ENCODE measurements at regions not wholly inside any gene's neighbourhood (a gene's known extent, or its start where the extent isn't known, plus 50 kb on each side); places are given as distances from the start of the nearest gene placed in this dataset.
"Not testable (repeated sequence)": the region's sequence is repeated elsewhere in the genome, so short reads cannot be mapped to it uniquely, and the experiment has no call there.

DNA sequence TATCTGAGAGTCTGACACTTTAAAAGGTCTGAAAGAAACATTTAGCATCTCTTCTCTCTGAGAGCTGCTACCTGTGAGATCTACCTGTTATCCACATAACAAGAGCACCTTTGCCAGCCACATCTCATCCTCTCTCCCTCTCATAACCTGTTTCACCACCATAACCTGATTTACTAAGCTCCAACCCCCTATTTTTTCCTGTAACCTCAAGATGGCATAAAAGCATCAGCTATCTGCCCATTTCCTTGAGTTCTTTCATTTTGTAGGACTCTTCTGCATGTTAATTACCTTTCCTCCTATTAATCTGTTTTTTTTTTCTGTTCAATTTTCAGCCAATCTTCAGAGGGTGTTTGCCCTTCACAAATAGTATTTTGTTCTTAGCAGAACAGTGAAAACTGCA, 136.5 kb upstream of the KCNK1 start:
- no peak for DNase-seq (ENCODE audit: low spot score)

DNA sequence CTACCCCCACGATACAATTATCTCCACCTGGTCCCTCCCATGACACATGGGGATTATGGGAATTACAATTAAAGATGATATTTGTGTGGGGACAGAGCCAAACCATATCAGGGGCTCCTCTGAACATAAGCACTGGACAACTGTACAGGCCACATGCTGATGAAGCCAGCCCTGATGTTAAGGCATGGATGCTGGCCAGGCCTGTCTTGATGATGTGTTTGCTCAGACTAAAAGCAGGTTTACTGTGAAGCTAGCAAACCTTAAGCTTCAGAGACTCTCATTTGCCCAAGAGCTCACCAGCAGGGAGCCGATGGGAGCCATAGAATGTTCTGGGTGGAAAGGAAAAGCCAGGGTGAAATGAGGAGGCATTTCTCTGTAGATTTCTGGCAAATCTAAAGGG, 135.3 kb upstream of the KCNK1 start:
- no peak for DNase-seq (ENCODE audit: low spot score)

DNA sequence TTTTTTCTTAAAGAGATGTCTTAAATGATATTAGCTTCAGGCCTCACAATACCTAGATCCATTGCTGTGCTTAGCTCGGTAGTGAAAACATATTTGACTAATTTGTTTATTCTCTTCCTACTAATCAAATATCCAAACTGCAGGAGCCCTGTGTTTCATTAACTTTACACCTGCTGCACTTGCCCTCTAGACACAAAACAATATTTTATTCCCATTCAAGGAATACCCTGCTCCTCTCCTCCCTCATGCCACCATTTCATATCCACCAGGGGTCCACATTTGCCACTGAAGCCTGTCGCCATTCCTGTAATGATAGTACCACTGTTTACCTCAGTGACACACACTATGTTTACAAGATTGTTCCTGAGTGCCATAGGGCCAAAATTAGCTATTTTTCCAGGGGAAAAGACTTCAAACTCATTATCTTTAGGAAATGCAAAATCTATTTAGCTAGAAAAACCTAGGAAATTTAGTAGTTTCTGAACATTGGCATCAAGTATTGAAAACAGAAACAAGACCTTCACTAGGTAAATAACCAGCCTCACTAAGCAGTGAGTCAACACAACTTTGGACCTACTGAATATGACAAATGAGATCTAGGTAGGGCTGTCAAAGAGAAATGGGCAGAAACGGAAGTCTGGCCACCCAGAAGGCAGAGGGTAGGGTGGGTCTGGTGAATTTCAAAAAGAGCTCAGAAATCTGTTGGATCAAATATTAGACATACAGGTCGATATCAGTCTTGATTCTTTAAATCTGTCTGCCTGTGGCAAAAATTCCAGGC, 134.6 kb upstream of the KCNK1 start:
- no peak for DNase-seq (ENCODE audit: low spot score)

DNA sequence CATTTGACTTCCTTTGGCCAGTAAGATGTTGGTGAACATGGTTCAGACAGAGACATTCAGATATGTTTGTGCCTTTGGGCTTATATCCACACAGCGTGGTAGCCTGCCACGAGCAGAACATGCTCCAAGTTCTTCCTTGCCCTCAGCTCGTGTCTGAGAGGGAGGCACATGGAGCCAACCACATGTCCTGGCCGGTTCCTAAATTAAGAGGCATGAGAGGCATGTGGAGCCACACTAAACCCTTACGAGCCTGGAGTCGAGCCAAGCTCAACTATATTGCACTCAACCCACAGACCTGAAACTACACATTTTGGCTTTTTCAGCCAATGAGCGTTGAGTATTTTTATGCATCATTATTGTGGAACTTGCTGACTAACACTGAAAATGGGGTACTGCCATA, 133.7 kb upstream of the KCNK1 start:
- no peak for DNase-seq (ENCODE audit: low spot score)

DNA sequence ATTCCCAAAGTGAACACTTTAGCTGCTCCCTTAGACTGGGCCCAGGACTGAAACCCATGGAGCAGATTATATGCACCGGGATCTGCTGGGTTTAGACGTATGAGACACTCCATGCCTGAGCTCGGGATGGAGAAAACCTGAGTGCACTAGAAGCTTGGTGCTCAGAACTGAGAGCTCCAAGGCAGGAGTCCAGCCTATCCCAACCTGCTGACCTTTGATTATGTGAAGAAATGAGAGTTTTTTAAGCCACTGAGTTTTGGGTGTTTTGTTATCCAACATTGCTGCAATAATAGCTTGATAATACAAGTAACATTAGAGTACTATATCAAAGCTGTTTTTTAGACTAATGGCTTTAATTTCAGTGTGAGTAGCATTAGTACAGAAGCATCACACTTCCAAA, 131.5 kb upstream of the KCNK1 start:
- no peak for DNase-seq (ENCODE audit: low spot score)

DNA sequence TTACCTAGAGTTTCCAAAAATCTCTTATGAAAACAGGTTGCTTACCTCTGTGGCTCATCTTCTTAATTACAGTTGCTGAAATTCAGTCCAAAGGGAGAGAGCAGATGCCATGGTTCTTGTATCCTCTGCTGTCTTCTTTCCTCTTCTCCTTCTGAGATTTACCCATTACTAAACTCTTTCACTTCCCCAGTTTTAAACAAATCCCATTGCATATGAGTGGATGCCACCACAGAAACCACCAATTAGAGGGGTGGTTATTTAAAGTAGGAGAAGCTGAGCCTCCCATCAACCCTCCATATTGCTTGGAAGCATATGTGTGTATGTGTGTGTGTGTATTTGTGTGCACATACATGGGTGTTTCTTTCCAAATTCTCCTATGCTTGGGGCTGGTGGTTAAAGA, 128.5 kb upstream of the KCNK1 start:
- DNase-seq (ENCODE audit: low spot score), result no peak

DNA sequence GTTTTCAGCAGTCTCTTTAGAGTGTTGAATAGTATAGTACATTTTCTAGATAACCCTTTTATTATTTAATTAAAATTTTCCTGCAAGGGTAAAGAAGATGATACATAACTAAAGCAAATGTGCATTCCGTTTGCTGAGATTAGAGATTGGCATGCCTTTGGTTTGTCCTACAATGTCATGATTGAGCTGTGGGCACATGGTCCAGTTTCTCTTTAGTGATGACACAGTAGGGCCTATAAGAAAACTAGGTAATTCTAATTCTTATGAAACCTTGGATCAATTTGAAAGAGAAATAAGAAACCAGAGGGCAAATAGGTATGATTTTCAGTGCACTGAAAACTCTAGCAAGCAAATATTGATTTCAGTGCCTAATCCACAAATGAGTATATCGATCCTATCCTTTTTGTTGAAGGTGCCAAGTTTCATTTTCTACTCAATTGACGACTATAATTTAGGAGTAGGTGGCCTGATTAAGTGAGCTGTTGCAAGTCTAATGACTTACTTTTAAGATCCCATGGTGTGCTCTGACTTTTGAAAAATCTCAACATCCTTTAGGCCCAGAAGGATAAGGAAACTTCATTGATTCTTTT, 128.0 kb upstream of the KCNK1 start:
- no peak for DNase-seq (ENCODE audit: low spot score)

DNA sequence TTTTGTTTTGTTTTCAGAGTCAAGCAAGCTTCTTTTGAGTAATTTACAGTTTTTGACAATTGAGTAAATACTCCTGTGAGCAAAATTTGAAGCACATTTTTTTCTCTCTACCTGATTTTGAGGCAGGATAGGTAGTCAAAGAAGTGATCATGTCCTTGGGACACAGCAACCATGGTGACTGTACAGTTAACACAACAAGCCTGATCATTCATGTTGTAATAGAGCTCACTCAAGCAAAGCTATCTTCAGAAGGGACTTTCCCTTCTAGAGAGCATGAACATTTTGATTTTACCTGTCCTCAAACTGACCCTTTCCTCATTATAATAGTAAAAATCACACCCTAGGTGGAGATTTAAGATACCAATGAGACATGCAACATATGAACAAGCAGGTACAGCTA, 126.5 kb upstream of the KCNK1 start:
- no peak for DNase-seq (ENCODE audit: low spot score)

DNA sequence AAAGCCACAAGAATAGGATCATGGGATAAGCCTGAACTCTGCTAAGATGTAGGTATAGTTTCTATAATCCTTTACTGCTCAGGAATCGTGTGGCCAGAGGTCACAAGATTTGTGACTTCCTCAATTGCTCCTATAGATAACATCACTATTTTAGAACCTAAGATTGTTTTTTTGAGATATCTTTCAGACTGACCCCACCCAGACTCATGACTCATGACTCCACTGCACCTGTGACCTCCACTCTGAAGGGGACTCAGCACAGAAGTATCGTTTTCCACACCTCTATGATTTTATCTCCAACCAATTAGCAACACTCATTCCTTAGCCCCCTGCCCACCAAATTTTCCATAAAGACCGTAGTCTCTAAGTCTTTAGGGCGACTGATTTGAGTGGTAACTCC, 124.5 kb upstream of the KCNK1 start:
- DNase-seq (ENCODE audit: low spot score), result no peak

DNA sequence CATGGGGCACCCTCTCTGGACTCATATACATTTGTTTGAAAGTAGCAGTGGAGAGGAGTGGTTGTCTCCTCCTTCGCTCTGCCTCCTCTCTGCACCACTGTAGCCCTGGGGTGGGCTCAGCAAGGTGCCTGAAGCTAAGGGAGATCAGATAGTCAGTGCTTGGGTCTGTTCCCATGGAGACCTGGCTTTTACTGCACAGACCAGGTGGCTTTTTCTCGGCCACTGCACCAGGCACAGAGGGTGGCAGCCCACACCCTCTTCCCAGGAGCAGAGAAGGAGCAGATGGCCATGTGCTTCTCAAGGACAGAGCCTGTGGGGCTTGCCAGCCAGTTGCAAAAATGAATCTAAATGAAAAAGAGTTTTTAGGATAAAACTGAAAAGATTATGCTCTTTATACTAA, 123.4 kb upstream of the KCNK1 start:
- no peak for DNase-seq (ENCODE audit: low spot score)

DNA sequence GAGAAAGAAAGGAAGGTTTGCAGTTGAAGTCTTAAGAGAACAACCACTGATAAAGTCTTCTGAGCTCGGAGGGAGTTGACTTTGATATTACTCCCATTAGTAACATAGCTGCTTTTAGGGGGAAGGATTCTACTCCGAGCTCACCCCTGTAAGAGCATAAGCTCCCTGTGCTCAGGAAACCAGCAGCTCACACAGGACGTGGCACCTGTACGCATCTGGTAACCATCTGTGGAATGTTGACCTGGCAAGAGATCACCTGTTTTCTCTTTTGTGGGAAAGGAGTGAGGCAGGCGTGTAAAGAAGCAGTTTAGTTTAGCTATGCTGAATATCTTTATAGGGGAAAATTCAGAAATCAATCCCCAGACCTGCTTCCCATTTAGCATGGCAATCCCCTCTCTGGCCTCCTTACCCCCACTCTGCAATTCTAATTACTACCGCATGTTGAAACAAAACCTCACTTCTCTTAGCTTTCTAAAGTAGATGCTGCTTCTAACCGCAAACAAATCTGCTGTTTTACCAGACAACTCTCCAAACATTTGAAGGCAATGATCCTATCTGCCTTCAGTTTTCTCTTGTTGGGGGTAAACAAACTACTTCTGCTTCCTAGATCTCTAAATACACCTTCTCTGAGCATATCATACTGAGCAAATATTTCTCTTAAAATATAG, 121.8 kb upstream of the KCNK1 start:
- DNase-seq (ENCODE audit: low spot score), result no peak

DNA sequence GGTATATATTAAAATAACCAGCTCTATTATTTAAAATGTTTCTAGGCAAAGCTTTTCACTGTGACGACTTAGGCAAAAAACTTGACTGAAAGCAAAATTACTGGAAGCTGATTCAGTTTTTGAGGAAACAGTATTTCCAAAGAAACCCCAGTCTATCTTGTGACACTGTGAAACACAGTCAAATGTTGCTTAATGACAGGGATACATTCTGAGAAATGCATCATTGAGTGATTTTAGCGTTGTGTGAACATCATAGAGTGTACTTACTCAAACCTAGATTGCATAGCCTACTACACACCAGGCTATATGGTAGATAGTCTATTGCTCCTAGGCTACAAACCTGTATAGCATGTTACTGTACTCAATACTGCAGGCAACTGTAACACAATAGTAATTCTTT, 116.9 kb upstream of the KCNK1 start:
- DNase-seq (ENCODE audit: low spot score), result no peak

DNA sequence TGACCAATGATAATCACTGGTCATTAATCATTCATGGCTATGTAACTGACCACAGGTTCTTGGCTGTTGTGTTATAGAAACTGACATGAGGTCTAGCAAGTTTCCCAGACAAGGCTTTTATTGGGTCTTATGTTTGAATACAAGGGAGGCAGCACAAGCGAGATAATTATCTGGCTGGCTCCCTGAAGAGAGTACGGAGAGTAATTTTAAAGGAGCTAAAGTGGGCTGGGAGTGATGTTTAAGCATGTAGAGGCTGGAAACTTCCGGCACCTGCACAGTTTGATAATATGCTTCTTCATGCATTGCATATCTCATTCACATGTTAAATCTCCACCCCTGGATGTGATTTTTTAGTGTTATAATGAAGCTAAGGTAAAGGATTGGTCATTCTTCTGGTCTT, 116.2 kb upstream of the KCNK1 start:
- DNase-seq (ENCODE audit: low spot score), result no peak

DNA sequence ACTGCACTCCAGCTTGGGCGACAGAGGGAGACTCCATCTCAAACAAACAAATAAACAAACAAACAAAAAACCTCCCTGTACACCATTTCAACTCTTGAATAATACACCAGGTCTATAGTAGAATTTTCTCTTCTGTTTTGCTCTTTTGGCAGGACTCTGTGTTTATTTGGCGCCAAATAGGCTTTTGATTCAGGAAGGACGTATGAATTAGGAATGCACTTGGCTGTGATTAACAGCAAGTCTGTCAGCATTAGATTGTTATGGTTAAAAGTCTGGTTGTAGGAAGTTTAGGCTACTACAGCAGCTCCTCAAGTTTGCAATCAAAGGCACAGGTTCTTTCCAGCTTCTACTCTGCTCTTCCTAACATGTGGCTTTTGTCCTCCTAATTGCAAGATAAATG, 113.8 kb upstream of the KCNK1 start:
- no peak for DNase-seq (ENCODE audit: low spot score)

DNA sequence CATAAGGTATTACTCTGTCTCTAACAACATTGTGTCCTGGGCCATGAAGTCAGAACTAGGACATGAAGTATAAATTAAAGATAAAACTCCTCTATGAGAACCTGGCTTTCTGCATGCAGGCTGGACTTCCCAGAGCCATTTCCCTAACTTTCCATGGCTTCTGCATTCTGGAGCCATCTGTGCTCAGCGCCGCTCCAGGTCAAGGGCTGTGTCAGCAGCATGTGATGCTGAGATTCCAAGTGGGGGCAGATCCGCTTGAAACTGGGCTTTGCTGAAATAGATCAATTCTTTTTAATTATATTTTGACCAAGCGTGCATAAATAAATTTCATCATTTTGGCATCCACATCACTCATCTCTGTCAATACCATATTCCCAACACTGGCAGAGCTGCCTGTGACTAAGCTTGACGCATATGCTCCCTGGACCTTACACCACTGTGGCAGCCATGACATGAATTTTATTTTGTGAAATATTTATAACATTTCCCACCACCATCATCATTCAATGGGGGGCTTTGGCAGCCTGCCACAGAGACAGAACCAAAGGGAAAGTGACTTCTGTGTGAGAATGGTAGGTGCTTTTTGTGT, 110.4 kb upstream of the KCNK1 start:
- DNase-seq (ENCODE audit: low spot score), result no peak

DNA sequence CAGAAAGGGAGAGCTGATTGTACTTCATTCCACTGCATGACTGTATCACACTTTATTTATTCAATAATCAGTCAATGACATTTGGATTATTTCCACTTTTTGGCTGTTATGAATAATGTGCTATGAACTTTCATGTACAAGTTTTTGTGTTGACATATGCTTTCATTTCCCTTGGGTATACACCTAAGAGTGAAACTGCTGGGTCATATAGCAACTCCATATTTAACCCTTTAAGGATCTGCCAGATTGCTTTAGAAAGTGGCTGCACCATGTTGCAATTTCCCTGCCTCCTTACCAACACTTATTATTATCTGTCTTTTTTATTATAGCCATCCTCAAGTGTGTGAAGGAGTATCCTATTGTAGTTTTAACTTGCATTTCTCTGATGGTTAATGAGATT, 108.8 kb upstream of the KCNK1 start:
- no peak for DNase-seq (ENCODE audit: low spot score)

DNA sequence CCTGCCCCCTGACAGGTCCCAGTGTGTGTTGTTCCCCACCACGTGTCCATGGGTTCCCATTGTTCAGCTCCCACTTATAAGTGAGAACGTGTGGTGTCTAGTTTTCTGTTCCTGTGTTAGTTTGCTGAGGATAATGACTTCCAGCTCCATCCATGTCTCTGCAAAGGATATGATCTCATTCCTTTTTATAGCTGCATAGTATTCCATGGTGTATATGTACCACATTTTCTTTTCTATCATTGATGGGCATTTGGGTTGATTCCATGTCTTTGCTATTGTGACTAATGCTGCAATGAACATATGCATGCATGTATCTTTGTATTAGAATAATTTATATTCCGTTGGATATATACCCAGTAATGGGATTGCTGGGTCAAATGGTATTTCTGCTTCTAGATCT, 108.0 kb upstream of the KCNK1 start:
- DNase-seq (ENCODE audit: low spot score), result not testable (repeated sequence)

DNA sequence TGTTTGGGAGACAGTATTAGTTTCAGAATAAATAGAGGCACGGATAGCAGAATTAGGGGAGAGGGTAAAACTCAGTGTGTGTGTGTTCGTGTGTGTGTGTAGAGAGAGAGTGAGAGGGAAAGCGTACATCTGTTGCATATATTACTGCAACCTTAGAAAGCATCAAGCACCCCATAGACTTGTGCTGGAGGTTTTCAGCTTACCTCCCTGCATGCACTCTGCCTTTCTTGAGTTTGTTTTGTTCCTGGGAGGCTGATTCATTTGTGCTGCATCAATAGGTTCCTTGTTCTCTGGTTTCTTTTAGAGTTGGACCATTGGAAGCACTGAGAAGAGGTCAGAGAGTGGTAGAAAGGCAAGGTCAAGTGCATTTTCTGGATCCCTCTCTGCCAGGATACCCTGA, 104.4 kb upstream of the KCNK1 start:
- DNase-seq (ENCODE audit: low spot score), result no peak

DNA sequence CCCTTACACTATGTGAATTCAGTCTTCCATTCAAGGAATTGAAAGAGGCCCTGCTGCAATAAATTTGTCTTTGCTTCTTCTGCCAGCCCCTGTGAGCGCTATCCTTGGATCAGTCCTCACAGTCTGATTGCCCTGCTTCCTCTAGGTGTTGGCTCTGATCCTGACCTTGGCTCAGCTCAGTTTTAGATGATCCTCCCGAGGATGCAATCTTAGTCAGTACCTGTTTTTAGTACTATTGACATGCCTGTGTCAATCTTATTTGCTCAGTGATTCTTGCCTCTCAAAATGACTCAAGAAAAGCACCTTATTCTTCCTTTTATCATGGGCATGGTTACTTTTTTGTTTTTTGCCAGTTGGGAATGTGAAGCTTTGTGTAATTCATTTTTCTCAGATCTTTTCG, 101.4 kb upstream of the KCNK1 start:
- DNase-seq (ENCODE audit: low spot score), result no peak

DNA sequence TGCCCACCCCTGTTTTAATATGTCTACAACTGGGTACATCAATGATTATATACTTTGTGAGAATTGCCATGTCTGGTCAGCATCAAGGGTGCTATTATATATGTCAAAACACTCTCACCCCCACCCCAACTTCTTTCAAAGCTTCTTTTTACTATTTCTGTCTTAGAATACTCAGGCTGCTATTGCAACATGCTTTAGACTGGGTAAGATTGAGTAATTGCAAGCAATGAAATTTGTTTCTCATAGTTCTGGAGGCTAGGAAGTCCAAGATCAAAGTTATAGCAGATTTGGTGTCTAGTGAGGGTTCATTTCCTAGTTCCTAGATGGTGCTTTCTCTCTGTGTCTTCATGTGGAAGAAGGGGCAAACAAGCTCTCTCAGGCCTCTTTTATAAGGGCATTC, 100.5 kb upstream of the KCNK1 start:
- no peak for DNase-seq (ENCODE audit: low spot score)

DNA sequence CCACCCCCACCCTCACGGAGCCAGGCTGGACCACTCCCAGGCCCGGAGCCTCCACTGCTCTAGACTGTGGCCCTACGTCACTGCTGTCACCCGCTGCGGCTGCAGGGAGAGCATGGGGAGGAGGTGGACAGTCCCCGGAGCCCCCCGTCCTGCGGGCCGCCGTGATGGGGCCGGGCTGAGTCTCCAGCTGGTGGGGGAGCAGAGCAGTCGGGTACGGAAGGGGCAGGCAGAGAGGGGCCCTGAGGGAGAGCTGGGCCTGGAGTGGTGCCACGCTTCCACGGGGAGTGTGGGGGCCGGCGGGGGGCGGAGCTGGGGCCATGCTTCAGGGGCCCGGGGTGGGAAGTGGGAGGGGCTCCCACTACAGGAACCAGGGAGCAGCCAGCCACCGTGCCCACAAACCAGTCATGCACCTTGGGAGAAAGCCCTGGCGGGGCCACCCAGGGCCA, 98.9 kb upstream of the KCNK1 start:
- DNase-seq (ENCODE audit: low spot score), result no peak

DNA sequence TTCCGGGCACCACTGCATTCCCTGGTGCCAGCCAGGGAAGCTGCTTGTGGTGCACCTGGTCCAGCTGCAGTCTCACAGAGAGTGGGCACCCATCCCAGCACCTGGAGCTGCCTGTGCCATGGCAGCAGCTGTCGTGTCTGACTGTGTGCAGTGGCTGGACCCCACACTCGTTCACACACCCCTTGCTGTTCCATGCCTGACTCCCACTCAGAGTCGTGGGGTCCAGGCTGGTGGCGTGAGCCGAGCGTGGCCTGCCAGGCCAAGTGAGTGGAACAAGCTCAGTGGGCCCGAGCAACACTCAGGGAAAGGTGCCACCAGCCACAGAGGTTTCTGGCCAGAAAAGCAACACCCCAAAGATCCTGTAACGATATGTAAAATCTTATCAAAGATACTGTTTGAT, 97.2 kb upstream of the KCNK1 start:
- no peak for DNase-seq (ENCODE audit: low spot score)

DNA sequence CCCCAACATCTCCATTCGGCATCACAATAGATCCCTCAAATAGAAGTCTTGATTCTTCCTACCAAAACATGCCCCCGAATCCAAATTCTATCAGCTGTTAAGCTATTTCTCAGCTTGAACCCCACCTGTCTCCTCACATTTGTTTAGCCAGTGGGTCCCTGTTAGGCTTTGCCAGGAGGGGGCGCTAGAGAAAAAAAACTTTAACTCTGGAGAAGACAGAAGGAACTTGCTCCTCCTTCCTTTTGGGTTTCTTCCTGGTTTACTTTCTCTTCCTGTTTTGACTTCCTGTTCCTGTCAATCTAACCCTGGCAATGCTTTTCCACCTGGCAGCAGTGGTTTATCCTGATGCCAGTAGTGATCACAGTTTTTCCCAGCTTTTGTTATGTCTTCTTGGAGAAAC, 95.6 kb upstream of the KCNK1 start:
- no peak for DNase-seq (ENCODE audit: low spot score)

All from ecto neural progenitor cell (in vitro differentiated cells).